Spleen (tissue), 7 donors: ENCODE measurements at regions not wholly inside any gene's neighbourhood (a gene's known extent, or its start where the extent isn't known, plus 50 kb on each side); places are given as distances from the start of the nearest gene placed in this dataset.

ENCODE experiments used
- CTCF ChIP-seq, 11 experiments: fragments of 200-600 bp in 7 of 11; fragments of 450-650 bp in 4 of 11; sonication (generic) in 4 of 11; IDR thresholded peaks in 8 of 11; conservative IDR thresholded peaks in 3 of 11; 1 replicate in 7 of 11; 2 replicates in 4 of 11; pipeline versions ENCODE4 v1.4.0 to v1.8.0; 2016 to 2021; ENCODE audit warnings: antibody characterized with exemption in 11 of 11, inconsistent platforms in 4 of 11, mild to moderate bottlenecking in 1 of 11
- POLR2A ChIP-seq, 3 donors: fragments of 450-650 bp; IDR thresholded peaks; one replicate each; pipeline ENCODE4 v1.5.1; 2017; ENCODE audit warnings: antibody characterized with exemption in 3 of 3, mild to moderate bottlenecking in 1 of 3
- POLR2AphosphoS5 ChIP-seq, 3 donors: sonication (generic); formaldehyde crosslinking; IDR thresholded peaks; one replicate each; pipeline ENCODE4 v1.5.1; 2017; ENCODE audit warnings: antibody characterized with exemption in 3 of 3
- donor health status: DM: no; HTN: no; CAD: no; lungs with moderate emphysema.
- donor health status: DM: no; HTN: no; CAD: no.
- donor health status: DM: no; HTN: no; CAD: no.

- TF ChIP-seq CTCF (IDR thresholded peaks at IDR 0.05 in 8 of 11, conservative IDR thresholded peaks at IDR 0.05 in 3 of 11), result no peak
- no peak for TF ChIP-seq POLR2A (IDR thresholded peaks at IDR 0.05)
- TF ChIP-seq POLR2AphosphoS5 (IDR thresholded peaks at IDR 0.05), result no peak
Observed at GRCh38 chr11:106193956-106194355, 116.5 kb downstream of the AASDHPPT start.
